Caco-2 (cell line): ENCODE measurements at regions not wholly inside any gene's neighbourhood (a gene's known extent, or its start where the extent isn't known, plus 50 kb on each side); places are given as distances from the start of the nearest gene placed in this dataset.

Experiments used
- BruUV-seq: library from RNA; stranded (reverse); fragments of 400-500 nt; replicated peaks from 2 replicates; lab custom pipeline; 2021; lab: Mats Ljungman, UMichigan
- CTCF ChIA-PET: fragments of 300-600 bp; sonication (Branson Sonifier 250); formaldehyde crosslinking; loops from one replicate; lab custom pipeline; 2022; ENCODE audit warnings: antibody characterized with exemption; lab: Charles Lee
- POLR2A ChIA-PET: fragments of 300-600 bp; sonication (Branson Sonifier 250); formaldehyde crosslinking; loops from one replicate; lab custom pipeline; 2022; ENCODE audit warnings: antibody characterized with exemption; lab: Charles Lee
- DNase-seq, 2 experiments: peaks; one replicate each; pipeline versions ENCODE4 v3.0.0 to v3.0.0-alpha.2; 2020 to 2022
- H3K27me3 ChIP-seq: replicated peaks from 2 replicates; pipeline ENCODE4 v1.6.0; 2011; ENCODE audit warnings: low read length; ENCODE audit not compliant: control insufficient read depth, insufficient read depth
- H3K36me3 ChIP-seq: 2 replicates; pipeline ENCODE4 v1.5.1; 2011; ENCODE audit warnings: low read length; ENCODE audit not compliant: control insufficient read depth, insufficient read depth
- H3K4me1 ChIP-seq: fragments of 250-450 bp; sonication (Bioruptor Pico); 2 replicates; pipeline ENCODE4 v1.5.1; 2020; ENCODE audit warnings: mild to moderate bottlenecking
- H3K4me3 ChIP-seq: 2 replicates; pipeline ENCODE4 v1.5.1; 2011; ENCODE audit warnings: low read depth, mild to moderate bottlenecking, control low read depth, low read length
- H3K9me3 ChIP-seq: fragments of 250-450 bp; sonication (Bioruptor Pico); 2 replicates; pipeline ENCODE4 v1.5.1; 2020; ENCODE audit warnings: mild to moderate bottlenecking, moderate library complexity
- H3K27ac Mint-ChIP-seq: one replicate; pipeline ENCODE4 v1.8.0; 2022; ENCODE audit warnings: mixed read lengths; ENCODE audit not compliant: unreplicated experiment
- H3K27me3 Mint-ChIP-seq: one replicate; pipeline ENCODE4 v1.8.0; 2022; ENCODE audit warnings: mixed read lengths; ENCODE audit not compliant: insufficient read depth, unreplicated experiment
- H3K36me3 Mint-ChIP-seq: one replicate; pipeline ENCODE4 v1.8.0; 2022; ENCODE audit warnings: mild to moderate bottlenecking, mixed read lengths; ENCODE audit not compliant: insufficient read depth, unreplicated experiment
- H3K4me1 Mint-ChIP-seq: one replicate; pipeline ENCODE4 v1.8.0; 2022; ENCODE audit warnings: low read depth, mixed read lengths; ENCODE audit not compliant: unreplicated experiment
- H3K4me3 Mint-ChIP-seq: one replicate; pipeline ENCODE4 v1.8.0; 2022; ENCODE audit warnings: mild to moderate bottlenecking, moderate library complexity, mixed read lengths; ENCODE audit not compliant: unreplicated experiment
- H3K9me3 Mint-ChIP-seq: one replicate; pipeline ENCODE4 v1.8.0; 2022; ENCODE audit warnings: mixed read lengths; ENCODE audit not compliant: unreplicated experiment
- intact Hi-C: fragments of 100-400 bp; cut with micrococcal nuclease; formaldehyde crosslinking; loops from one replicate; pipeline ENCODE4 v1.10.0; 2022; ENCODE audit not compliant: unreplicated experiment
- TF ChIP-seq, protein P1 (sequence below), 2 experiments: fragments of 200-600 bp in 1 of 2; IDR thresholded peaks; 1 replicate in 1 of 2; 2 replicates in 1 of 2; pipeline versions ENCODE4 v1.5.1 to v1.8.0; 2011 to 2022; ENCODE audit warnings: antibody characterized with exemption in 1 of 2, control low read depth in 1 of 2, inconsistent platforms in 1 of 2, low read depth in 1 of 2, low read length in 1 of 2, mild to moderate bottlenecking in 1 of 2, moderate library complexity in 1 of 2; ENCODE audit not compliant: insufficient read depth in 1 of 2, severe bottlenecking in 1 of 2, unreplicated experiment in 1 of 2

DNA sequence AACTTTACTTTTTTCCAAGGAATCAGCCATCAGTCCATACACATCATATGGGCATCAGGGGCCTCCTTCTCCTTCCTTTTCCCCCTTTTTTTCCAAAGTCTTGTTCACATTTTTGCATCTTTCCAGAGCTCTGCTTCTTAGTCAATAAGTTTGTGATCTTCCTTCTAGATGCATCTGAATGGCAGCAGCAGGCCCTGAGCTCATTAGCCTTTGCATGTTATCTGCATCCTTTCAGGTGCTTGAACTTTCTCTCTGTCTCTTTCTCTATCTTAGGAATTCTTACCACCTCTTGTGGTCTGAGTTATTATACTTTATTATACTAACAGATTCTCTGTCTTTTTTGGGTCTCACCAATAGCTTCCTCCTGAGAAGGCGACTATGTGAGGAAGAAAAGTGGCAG, 312.4 kb upstream of the FANCL start:
- no peak for DNase-seq
- Mint-ChIP-seq H3K4me3 (no peak overlapping the region), H3K36me3 (no peaks in the 10 kb centered on the region), H3K9me3 (no peaks in the 10 kb centered on the region), H3K27me3 (peaks cover 11% of the 10 kb centered on the region), H3K4me1 (no peaks in the 10 kb centered on the region), H3K27ac (no peak overlapping the region)
- intact Hi-C loops: loop anchor here (5.0 kb wide), 1 partner anchor 791 kb away; no protein-coding TSS in a partner anchor
- no peaks in the 10 kb centered on the region for H3K27me3 ChIP-seq
- ChIA-PET CTCF (no interaction called here), POLR2A (no interaction called here)
- H3K9me3 ChIP-seq: no peaks in the 10 kb centered on the region
- TF ChIP-seq, protein P1, sequence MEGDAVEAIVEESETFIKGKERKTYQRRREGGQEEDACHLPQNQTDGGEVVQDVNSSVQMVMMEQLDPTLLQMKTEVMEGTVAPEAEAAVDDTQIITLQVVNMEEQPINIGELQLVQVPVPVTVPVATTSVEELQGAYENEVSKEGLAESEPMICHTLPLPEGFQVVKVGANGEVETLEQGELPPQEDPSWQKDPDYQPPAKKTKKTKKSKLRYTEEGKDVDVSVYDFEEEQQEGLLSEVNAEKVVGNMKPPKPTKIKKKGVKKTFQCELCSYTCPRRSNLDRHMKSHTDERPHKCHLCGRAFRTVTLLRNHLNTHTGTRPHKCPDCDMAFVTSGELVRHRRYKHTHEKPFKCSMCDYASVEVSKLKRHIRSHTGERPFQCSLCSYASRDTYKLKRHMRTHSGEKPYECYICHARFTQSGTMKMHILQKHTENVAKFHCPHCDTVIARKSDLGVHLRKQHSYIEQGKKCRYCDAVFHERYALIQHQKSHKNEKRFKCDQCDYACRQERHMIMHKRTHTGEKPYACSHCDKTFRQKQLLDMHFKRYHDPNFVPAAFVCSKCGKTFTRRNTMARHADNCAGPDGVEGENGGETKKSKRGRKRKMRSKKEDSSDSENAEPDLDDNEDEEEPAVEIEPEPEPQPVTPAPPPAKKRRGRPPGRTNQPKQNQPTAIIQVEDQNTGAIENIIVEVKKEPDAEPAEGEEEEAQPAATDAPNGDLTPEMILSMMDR (IDR thresholded peaks at IDR 0.05; ENCODE audit: insufficient read depth in 1 of 2, low read depth in 1 of 2, low read length in 1 of 2, severe bottlenecking in 1 of 2, unreplicated experiment in 1 of 2): no peak
- H3K4me3 ChIP-seq: no peak overlapping the region
- H3K4me1 ChIP-seq: no peaks in the 10 kb centered on the region
- BruUV-seq: no TSS peak
- no peaks in the 10 kb centered on the region for H3K36me3 ChIP-seq

DNA sequence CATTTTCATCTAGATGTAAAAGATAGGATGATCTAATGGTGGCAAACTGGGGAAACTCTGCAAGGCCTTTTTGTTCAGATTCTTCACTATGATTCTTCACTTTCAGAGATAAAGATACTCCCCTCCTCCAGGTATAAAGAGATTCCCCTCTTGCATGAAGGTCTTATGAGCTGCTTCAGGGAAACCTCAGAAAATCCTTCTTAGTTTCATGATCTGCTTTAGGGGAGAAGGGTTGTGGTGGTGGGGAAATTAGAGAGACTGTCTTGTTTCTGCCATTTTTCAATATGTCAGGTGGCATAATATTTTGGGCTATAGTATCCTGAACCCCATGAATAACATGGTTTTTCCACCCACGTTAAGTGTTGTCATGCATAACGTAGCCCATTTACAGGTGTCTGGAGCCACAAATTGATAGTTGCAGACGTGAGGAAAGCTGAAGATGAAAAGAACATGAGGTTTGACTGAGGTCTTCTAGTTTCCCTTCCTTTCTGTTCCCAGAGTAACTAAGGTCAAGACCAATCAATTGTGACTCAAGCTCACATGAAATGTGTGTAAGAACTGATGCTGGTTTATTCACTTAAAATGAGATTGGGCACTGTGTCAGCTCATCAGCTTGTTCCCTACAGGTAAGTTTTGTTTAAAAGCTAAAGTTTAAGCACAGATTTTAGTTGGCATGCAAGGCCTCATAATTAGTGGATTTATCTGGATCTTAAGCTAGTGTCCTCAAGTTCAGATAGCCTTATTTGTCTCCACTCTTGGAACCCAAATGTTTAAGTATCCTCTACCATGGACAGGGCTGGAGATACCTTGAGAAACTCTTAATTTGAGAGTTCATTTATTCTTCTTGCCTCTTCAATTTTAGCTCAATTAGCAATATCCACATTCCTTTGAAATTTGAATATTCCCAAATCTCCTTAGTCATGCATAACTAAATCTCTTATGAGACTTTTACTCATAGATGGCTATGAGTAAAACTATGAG, 304.5 kb upstream of the FANCL start:
- Histone ChIP-seq H3K4me1 (no peaks in the 10 kb centered on the region), H3K27me3 (no peaks in the 10 kb centered on the region), H3K9me3 (no peaks in the 10 kb centered on the region), H3K4me3 (no peak overlapping the region), H3K36me3 (no peaks in the 10 kb centered on the region)
- H3K4me1 Mint-ChIP-seq: no peaks in the 10 kb centered on the region
- POLR2A ChIA-PET: no interaction called here
- intact Hi-C loops: no loop called here
- CTCF ChIA-PET: no interaction called here
- no peaks in the 10 kb centered on the region for H3K36me3 Mint-ChIP-seq
- no peak overlapping the region for H3K27ac Mint-ChIP-seq
- H3K4me3 Mint-ChIP-seq: no peak overlapping the region
- TF ChIP-seq, protein P1 (IDR thresholded peaks at IDR 0.05; ENCODE audit: insufficient read depth in 1 of 2, low read depth in 1 of 2, low read length in 1 of 2, severe bottlenecking in 1 of 2, unreplicated experiment in 1 of 2): no peak
- H3K27me3 Mint-ChIP-seq: peaks cover 5% of the 10 kb centered on the region
- H3K9me3 Mint-ChIP-seq: no peaks in the 10 kb centered on the region
- BruUV-seq: no TSS peak
- DNase-seq: no peak

DNA sequence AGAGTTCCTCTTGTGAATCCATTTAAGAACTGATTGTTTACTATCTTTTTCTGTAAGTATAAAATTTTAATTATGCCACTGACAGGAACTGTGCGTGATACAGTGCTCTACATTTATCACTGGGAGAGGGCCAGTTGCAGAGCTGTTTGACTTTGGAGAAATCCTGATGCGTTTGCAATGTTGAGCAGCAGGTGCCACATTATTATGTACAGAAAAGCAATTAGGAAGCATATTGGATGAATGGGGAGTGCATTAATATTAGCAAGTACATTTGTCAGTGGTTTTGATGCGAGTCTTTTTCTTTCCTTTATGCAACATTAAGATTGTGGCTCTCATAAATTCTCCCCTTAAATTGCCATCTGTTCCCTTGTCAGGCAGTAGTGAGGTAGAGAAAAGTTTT, 302.3 kb upstream of the FANCL start:
- Mint-ChIP-seq H3K36me3 (no peaks in the 10 kb centered on the region), H3K27me3 (peaks cover 5% of the 10 kb centered on the region), H3K9me3 (no peaks in the 10 kb centered on the region), H3K4me3 (no peak overlapping the region), H3K4me1 (no peaks in the 10 kb centered on the region), H3K27ac (no peak overlapping the region)
- TF ChIP-seq, protein P1 (IDR thresholded peaks at IDR 0.05; ENCODE audit: insufficient read depth in 1 of 2, low read depth in 1 of 2, low read length in 1 of 2, severe bottlenecking in 1 of 2, unreplicated experiment in 1 of 2): no peak
- Histone ChIP-seq H3K27me3 (no peaks in the 10 kb centered on the region), H3K9me3 (no peaks in the 10 kb centered on the region), H3K4me1 (no peaks in the 10 kb centered on the region), H3K4me3 (no peak overlapping the region), H3K36me3 (no peaks in the 10 kb centered on the region)
- ChIA-PET POLR2A (no interaction called here), CTCF (no interaction called here)
- no peak for DNase-seq
- intact Hi-C loops: no loop called here
- BruUV-seq: no TSS peak
